Limb (tissue), 2 donors: ENCODE measurements at regions not wholly inside any gene's neighbourhood (a gene's known extent, or its start where the extent isn't known, plus 50 kb on each side); places are given as distances from the start of the nearest gene placed in this dataset.
A peak's percentile ranks its signal among the peaks of the same experiment; 100 is the strongest.

Experiments used
- DNase-seq, 2 donors: peaks; one replicate each; pipeline ENCODE4 v3.0.0-alpha.2; 2016; ENCODE audit errors: extremely low spot score in 2 of 2

- DNase-seq: no peak
Measured at GRCh38 chr3:189042832-189043231, 128.9 kb upstream of the TPRG1 start.

GRCh38 chr3:189049458-189050236 lies 122.1 kb upstream of the TPRG1 start:
- DNase-seq: no peak

GRCh38 chr3:189053322-189053721 lies 118.4 kb upstream of the TPRG1 start:
- DNase-seq: no peak

GRCh38 chr3:189056646-189057335 lies 115.0 kb upstream of the TPRG1 start:
- no peak for DNase-seq

GRCh38 chr3:189057369-189057768 lies 114.4 kb upstream of the TPRG1 start:
- no peak for DNase-seq

GRCh38 chr3:189058071-189058470 lies 113.7 kb upstream of the TPRG1 start:
- DNase-seq: no peak

- DNase-seq: no peak
Measured at GRCh38 chr3:189070965-189071364, 100.8 kb upstream of the TPRG1 start.

- DNase-seq: no peak
Measured at GRCh38 chr3:189071446-189071845, 100.3 kb upstream of the TPRG1 start.

GRCh38 chr3:189076449-189076848 lies 95.3 kb upstream of the TPRG1 start:
- no peak for DNase-seq

- DNase-seq: no peak
Measured at GRCh38 chr3:189080745-189081144, 91.0 kb upstream of the TPRG1 start.

- DNase-seq: no peak
Measured at GRCh38 chr3:189082666-189083427, 88.9 kb upstream of the TPRG1 start.

- no peak for DNase-seq
Measured at GRCh38 chr3:189084620-189085019, 87.2 kb upstream of the TPRG1 start.

- DNase-seq: no peak
Measured at GRCh38 chr3:189092547-189092946, 79.2 kb upstream of the TPRG1 start.

- DNase-seq: no peak
Measured at GRCh38 chr3:189094539-189094938, 77.2 kb upstream of the TPRG1 start.

GRCh38 chr3:189096092-189096491 lies 75.7 kb upstream of the TPRG1 start:
- DNase-seq: no peak

- DNase-seq: no peak
Measured at GRCh38 chr3:189099031-189099471, 72.7 kb upstream of the TPRG1 start.

- DNase-seq: no peak
Measured at GRCh38 chr3:189099505-189100290, 72.1 kb upstream of the TPRG1 start.

GRCh38 chr3:189100866-189101265 lies 70.9 kb upstream of the TPRG1 start:
- DNase-seq: no peak

- DNase-seq: no peak
Measured at GRCh38 chr3:189101594-189101993, 70.2 kb upstream of the TPRG1 start.

- DNase-seq: no peak
Measured at GRCh38 chr3:189103208-189103607, 68.6 kb upstream of the TPRG1 start.

GRCh38 chr3:189108067-189108466 lies 63.7 kb upstream of the TPRG1 start:
- peak in 1 of 2 donors; percentile 36 for DNase-seq
